ENCODE measurements at regions not wholly inside any gene's neighbourhood (a gene's known extent, or its start where the extent isn't known, plus 50 kb on each side); places are given as distances from the start of the nearest gene placed in this dataset.

DNA sequence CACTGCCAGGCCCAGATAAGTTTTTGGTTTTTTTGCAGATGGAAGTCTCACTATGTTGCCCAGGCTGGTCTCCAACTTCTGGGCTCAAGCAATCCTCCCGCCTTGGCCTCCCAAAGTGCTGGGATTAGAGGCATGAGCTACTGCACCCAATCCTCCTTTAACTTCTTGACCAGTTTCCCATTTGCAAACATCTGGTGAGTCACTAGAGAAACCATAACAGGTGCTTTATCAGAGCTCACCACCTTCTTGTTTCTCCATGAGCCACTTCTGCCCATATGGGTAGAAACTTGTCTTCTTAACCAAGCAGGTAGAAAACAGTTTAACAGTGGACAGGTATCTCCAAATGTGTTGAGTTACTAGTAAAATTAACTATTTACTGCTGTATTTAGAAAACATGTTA, 128.4 kb upstream of the AP1S2 start:
- H3K27ac ChIP-seq: no peak overlapping the region

DNA sequence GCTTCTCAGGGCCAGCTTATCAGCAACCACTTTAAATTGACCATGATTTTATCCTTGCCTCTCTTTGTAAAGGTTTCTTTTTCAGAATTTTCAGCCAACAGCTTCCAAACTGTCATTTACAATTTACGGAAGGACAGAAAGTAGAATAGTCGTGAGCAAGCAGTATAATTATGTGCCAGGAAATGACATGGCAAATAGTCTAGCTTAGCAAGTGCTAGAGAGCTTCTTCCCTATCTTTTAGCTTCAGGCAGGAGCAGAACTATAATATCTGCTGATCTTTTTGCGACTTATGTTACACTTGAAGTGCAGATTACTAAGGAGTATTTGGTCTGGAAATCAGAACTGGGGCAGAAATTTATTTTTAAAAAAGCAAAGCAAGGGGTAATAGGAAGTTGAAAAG, 123.0 kb upstream of the AP1S2 start:
- no peak overlapping the region for H3K27ac ChIP-seq
- TF ChIP-seq, protein P1, sequence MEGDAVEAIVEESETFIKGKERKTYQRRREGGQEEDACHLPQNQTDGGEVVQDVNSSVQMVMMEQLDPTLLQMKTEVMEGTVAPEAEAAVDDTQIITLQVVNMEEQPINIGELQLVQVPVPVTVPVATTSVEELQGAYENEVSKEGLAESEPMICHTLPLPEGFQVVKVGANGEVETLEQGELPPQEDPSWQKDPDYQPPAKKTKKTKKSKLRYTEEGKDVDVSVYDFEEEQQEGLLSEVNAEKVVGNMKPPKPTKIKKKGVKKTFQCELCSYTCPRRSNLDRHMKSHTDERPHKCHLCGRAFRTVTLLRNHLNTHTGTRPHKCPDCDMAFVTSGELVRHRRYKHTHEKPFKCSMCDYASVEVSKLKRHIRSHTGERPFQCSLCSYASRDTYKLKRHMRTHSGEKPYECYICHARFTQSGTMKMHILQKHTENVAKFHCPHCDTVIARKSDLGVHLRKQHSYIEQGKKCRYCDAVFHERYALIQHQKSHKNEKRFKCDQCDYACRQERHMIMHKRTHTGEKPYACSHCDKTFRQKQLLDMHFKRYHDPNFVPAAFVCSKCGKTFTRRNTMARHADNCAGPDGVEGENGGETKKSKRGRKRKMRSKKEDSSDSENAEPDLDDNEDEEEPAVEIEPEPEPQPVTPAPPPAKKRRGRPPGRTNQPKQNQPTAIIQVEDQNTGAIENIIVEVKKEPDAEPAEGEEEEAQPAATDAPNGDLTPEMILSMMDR (IDR thresholded peaks at IDR 0.05): no peak
- no peak for TF ChIP-seq ZFX (IDR thresholded peaks at IDR 0.05; ENCODE audit: borderline replicate concordance)

More for the DNA sequence above, 128.4 kb upstream of the AP1S2 start:
- no peak for TF ChIP-seq ZFX (IDR thresholded peaks at IDR 0.05; ENCODE audit: borderline replicate concordance)
- TF ChIP-seq, protein P1 (IDR thresholded peaks at IDR 0.05): no peak

DNA sequence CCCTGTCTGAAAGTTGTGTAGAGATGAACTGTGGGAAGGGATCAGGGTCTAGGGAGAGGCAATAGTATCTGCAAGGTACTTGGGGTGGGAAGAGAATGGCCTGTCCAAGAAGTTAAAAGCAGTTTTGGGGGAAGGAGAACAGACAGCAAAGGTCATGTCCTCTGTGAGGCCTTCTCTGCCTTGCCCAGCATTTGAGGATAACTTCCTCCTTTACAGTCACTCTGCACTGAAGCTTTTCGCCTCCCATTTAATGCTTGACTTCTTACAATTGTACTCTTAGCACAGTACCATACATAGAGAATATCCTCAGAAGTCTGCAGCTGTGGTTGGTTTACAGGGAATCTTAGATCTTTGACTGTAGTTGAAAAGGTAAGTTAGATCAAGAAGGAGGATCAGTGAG, 121.8 kb upstream of the AP1S2 start:
- TF ChIP-seq, protein P1 (IDR thresholded peaks at IDR 0.05): no peak
- no peak for TF ChIP-seq ZFX (IDR thresholded peaks at IDR 0.05; ENCODE audit: borderline replicate concordance)
- no peak overlapping the region for H3K27ac ChIP-seq

DNA sequence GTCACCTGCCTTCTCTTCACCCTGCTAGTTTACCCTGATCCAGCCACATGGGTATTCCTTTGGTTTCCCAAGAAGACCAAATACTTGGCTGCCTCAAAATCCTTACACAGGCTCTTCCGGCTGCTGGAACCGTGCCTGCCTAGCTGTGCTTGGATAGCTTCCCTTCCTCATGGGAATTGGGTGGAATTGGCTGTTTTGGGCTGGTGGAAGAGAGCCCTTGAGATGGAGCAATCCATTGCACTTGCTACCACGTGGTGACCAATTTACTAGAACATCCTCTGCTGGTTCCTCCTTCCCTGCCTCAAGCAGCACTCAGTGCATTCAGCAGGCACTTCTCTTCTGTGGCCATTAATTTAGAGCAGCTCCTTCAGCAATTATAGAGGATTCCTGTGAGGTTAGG, 119.3 kb upstream of the AP1S2 start:
- no peak for TF ChIP-seq ZFX (IDR thresholded peaks at IDR 0.05; ENCODE audit: borderline replicate concordance)
- TF ChIP-seq, protein P1 (IDR thresholded peaks at IDR 0.05): no peak
- no peak overlapping the region for H3K27ac ChIP-seq

DNA sequence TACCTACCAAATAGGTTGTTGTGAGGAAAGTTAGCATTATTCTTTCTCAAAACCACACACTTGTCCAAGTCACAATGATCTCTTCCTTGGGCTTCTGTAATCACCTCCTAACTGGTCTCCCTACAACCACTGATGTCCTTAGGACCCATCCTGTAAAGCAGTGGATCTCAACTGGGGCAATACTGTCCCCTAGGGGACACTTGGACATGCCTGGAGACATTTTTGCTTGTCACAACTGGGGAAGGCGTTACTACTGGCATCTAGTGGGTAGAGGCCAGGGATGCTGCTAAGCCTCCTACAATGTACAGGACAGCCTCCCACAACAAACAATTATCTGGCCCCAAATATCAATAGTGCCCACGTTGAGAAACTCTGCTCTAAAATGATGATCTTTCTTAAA, 118.7 kb upstream of the AP1S2 start:
- no peak for TF ChIP-seq ZFX (IDR thresholded peaks at IDR 0.05; ENCODE audit: borderline replicate concordance)
- TF ChIP-seq, protein P1 (IDR thresholded peaks at IDR 0.05): peak; percentile 27; the same call in 1 of the 2 replicates
- H3K27ac ChIP-seq: no peak overlapping the region

DNA sequence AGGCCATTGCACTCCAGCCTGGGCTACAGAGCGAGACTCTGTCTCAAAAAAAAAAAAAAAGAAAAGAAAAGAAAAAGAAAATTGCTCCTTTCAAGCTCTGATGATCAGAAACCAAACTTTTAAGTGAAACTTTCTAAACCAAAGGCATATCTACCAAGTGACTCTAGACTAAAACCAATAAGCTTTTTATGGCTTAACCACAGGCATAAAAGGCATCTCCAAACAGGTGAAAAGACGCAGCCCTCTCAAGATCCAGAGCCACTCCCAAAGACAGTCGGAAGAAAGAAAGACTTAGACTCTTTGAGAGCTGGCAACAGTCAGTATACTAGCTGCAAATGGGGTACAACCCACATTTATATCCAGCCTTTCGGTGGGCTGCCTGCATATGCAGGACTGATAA, 117.1 kb upstream of the AP1S2 start:
- H3K27ac ChIP-seq: no peak overlapping the region
- no peak for TF ChIP-seq ZFX (IDR thresholded peaks at IDR 0.05; ENCODE audit: borderline replicate concordance)
- TF ChIP-seq, protein P1 (IDR thresholded peaks at IDR 0.05): no peak

DNA sequence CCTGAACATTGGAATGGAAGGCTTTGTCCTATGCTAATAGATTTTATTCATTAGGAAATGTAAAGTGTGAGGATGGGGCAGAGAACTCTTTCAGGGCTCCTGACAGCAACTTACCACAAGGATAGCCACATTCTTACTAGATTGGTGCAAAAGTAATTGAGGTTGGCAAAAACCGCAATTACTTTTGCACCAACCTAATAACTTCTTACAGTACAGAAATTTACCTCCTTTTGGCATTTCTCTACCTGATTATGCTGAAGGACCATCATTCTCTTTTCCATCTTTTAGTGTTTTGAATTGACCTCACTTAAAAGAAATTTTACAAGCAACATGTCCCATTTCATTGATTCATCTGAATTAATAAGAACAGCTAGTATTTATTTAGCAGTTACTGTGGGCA, 109.2 kb upstream of the AP1S2 start:
- no peak overlapping the region for H3K27ac ChIP-seq
- no peak for TF ChIP-seq ZFX (IDR thresholded peaks at IDR 0.05; ENCODE audit: borderline replicate concordance)

DNA sequence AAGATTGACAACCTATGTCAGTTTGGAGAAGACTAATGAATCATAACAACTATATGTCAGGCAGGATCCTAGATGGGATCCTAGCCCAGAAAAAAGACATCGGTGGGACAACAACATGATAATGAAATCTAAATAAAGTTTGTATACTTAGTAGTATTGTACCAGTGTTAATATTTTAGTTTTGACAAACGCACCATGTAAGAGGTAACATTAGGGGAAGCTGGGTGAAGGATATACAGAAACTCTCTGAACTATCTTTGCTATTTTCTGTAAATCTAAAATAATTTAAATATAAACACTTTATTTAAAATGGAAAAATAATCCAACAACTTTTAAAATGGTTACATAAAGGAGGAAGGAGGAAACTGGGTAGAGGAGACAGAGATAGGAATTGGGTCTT, 105.6 kb upstream of the AP1S2 start:
- TF ChIP-seq ZFX (IDR thresholded peaks at IDR 0.05; ENCODE audit: borderline replicate concordance): no peak
- TF ChIP-seq, protein P1 (IDR thresholded peaks at IDR 0.05): no peak
- no peak overlapping the region for H3K27ac ChIP-seq
